ENCODE measurements at regions not wholly inside any gene's neighbourhood (a gene's known extent, or its start where the extent isn't known, plus 50 kb on each side); places are given as distances from the start of the nearest gene placed in this dataset.

DNA sequence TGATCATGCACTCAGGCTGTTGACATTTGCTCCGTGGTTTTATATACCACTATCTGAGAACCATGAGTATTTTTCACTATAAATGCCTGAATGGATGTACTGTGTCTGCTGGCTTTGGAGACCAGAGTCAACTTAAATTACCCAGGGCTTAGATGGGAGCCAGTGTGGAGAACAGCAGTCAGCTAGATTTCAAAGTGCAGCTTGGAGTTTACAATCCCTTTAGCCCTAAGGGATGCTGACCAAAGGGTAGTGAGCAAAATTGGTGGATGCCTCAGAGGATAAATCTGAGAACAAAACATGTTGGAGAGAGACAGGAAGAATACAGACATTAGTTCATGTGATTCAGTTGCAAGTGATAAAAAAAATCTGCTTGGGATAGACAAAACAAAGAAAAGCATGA lies 327.5 kb downstream of the C11orf87 start:
- DNase-seq (ENCODE audit: low spot score), result no peak

DNA sequence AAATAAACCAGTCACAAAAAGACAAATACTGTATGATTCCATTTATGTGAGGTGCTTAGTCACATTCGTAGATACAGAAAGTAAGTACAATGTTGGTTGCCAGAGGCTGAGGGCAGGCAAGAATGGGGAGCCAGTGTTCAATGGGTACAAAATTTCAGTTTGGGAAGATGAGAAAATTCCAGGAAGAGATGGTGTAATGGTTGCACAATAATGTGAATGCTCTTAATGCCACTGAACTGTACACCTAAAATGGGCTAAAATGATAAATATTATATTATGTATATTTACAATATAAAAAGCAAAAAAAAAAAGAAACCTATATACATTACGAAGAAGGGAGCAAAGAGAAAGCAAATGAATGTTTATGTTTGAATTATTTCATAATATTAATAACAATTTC lies 329.0 kb downstream of the C11orf87 start:
- no peak for DNase-seq (ENCODE audit: low spot score)

DNA sequence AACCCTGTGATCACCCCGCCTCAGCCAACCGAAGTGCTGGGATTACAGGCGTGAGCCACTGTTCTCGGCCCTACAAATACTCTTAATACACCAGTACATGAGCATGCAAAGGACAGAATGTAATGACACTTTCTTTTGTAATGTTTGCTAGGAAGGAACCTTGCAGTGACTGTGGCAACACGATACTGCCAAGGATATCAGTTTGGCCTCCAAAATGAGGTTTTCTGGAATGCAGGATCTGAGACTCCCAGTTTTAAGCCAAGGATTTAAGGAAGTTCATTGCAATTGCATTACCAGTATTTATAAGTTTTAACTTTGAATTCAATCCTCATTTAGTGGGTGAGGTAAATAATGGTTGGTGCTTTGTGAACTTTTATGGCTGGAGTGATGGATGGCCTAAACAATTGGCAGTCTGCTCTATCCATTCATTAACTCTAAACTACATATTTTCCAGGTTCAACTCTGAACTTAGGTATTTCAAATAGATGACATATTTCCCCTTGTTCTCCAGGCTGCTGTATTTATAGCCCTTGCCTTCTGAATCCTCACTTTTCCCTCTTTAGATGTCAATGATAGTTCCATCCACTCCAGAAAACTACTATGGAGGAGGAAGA lies 330.3 kb downstream of the C11orf87 start:
- peak; percentile 36 for DNase-seq (ENCODE audit: low spot score)

DNA sequence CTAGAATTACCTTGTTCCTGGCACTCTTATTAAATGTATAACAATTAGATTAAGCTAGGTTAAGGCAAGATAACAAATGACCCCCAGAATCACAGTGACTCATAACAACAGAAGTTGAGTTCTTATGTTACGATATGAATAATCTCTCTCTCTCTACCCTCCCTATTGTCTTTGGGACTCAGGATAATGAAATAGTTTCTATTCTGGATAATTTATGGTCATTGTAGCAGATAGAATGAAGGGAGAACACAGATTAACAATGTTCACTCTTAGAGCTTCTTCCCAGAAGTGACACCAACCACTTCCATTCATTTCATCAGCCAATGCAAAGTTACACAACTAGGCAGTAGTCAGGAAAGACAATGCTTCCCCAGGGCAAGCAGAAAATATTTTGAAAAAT lies 334.5 kb downstream of the C11orf87 start:
- no peak for DNase-seq (ENCODE audit: low spot score)

DNA sequence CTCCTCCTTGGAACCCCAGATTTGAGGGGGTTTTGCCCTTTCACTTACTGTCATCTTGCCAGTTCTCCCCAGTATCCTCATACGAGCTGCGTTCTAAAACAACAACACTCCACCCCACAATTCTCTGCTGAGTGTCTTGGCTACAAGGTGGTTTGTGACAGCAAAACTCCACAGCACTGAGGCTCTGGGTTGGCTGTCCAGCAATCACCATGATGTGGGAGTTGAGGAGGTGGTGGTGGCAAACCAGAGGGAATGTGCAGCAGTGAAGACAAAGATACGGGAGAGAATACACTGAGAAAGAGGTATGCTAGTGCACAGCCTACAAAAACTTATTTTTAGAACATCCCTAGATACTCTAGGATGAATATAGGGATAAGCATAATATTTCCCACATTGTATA lies 335.0 kb downstream of the C11orf87 start:
- DNase-seq (ENCODE audit: low spot score), result no peak

DNA sequence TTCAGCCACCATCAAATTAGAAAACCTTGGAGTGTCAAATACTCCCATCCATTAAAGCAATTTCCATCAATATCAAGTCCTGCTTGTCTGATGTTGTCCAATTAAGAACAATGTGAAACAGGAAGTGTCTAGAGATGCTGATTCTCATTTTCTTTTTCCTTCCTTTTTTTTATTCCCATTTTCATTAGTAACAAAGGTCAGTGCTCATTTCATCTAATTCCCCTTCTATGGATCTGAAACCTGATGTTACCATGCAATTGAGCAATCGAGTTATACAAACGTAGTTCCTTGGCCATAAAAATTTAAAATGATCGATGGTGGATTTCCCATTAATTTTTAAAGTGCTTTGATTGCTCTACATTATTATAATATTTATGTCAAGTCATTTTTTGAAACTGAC lies 330.6 kb upstream of the ZC3H12C start:
- no peak for DNase-seq (ENCODE audit: low spot score)

DNA sequence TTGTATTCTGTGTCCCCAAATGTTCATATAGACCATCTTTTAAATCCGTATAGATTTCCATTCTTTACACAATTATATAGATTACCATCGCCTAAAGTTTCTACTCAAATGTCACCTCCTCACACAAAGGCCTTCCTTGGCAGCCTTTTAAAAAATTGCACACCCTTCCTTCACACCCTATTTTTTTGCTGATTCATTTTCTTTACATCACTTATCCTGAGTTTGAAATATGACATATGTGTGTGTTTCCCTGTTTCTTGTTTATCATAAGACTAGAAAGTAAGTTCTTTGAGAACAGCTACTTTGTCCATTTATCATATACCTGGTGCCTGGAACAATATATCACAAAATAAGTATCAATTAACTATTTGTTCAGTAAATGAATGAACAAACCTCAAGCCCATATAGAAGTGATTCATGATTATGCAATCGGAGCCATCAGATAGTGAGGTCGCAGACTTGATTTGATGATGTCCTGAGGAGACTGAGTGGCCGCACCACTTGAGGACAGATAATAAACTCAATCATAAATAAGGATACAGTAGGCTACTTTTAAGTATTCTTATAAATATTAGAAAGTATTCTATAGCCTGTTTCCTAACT lies 327.4 kb upstream of the ZC3H12C start:
- no peak for DNase-seq (ENCODE audit: low spot score)

DNA sequence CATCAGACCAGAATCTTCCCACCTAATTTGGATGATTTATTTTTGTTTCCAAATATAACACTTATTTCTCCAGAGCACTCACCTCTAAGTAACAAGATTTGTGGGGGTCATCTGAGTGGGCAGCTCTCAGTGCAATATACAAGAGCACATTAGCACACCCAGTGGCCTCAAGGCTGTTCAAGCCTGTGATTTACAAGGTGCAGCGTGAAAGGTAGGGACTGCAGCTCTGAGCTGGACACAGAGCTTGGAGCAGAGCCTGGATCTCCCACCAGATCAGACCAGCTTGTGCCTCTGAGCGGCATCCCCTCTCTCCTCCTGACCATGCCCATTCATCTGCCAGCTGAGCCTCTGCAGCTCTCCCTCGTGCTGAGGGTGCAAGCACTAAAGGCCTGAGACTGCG lies 323.3 kb upstream of the ZC3H12C start:
- no peak for DNase-seq (ENCODE audit: low spot score)

DNA sequence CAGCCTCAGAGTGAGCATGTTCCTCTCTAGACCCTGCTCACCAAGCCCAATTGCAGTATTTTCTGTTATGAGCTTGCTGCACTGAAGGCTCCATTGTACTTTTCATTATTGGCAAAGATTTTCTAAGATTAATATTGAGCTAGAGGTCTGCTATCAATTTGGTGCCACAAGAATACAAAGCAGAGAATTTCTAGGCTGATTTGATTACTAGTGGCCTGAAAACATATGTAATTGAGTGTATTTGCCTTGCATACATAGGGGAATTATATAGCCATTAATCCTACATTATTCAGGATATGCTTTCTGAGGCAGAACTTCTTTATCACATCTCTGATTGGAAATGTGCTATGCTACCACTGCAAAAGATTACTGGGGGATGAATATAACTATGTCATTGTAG lies 322.9 kb upstream of the ZC3H12C start:
- DNase-seq (ENCODE audit: low spot score), result no peak

DNA sequence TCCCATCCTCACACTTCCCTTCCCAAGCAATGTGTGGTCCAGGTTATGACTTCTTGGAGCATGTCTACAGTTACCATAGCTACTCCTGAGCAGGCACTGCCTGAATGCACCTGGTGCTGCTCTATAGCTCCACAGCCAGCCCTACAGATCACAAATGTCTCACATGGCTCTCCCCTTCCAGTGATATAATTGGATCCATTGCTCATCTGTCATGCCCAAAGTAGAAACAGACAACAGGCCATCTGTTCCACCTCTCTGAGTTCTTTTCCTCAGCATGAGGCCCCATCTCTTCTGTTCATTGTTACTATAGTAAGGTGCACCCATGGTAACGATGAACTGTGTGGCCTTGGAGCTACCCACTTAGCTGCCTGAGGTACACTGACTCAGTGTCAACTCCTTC lies 320.3 kb upstream of the ZC3H12C start:
- DNase-seq (ENCODE audit: low spot score), result no peak

DNA sequence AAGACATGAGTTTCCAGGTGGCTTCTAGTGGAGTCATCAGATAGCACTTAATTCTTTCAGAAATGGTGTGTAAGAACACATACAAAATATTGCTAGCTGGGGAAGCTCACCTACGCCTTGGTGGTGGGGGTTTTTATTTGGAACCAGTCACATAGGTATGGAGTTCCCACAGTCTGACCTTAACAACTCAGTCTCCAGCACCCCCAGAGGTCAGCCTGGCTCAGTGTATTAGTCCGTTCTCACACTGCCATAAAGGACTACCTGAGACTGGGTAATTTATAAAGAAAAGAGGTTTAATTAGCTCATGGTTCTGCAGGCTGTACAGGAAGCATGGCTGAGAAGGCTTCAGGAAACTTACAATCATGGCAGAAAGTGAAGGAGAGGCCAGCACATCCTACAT lies 317.5 kb upstream of the ZC3H12C start:
- DNase-seq (ENCODE audit: low spot score), result no peak

DNA sequence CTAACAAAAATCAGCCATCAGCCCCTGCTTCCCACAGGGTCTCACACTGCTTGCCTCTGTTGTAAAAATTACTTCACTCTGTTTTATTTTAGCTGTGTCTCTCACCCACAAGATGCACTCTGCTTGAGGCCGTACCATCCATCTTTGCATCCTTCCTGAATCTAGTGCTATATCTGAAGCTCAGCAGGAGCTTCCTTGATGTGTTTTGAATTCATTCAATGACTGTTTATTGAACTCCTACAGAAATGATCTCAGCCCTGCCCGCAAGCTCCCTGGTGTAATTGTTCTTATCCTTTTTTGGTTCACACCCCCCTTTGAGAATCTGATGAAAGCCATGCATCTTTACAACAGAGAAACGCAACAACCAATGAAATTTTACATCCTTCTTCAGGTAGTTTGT lies 310.2 kb upstream of the ZC3H12C start:
- DNase-seq (ENCODE audit: low spot score), result no peak

DNA sequence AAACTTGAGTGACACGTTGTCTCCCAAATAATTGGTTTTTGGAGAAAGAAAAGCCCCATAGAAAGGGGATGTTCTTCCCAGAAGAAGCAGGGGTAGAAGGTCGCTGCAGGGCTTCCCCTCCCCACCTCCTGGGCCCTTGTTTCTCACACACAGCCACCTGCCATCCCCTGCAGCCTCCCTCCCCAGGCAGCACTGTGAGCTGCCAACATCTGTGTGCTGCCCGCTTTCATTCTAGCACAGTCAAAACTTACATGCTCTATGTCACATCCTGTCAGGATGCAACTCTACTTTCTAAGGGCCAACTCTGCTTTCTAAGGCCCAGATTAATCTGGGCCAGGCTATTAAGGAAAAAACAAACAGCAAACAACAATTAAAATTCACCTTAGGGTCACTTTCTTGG lies 309.4 kb upstream of the ZC3H12C start:
- DNase-seq (ENCODE audit: low spot score), result no peak

DNA sequence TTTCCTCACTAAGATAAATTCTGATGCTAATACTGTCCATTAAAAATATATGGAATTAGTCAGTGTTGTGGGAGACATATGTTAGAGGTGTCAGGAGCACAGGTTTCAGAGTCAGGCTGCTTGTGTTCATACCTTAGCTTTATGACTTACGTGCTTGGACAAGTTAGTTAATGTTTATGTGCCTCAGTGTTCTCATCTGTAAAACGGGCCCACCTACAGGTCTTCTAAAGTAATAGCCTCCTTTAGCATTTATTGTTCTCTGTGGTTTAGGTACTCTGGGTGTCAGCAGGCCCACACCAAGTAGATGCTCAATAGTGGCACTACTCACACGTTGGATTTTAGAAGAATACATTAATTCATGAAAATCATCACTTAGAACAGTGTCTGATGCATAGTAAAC lies 308.7 kb upstream of the ZC3H12C start:
- no peak for DNase-seq (ENCODE audit: low spot score)

DNA sequence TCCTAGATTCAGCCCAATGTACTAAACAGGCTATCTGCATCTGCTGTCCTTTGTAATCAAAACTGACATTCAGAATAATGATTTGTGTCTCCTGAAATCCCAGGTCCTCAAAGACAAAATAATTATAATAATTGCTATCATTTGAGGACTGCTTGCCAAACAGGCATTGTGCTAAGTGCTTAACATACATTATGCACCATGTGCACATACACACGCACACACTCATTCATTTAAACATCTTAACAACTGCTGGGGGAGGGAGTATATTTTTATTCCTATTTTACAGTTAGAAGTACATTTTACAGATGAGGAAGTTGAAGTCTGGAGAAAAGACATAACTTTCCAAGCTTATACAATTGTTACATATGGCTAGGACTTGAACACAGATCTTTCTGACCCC lies 308.0 kb upstream of the ZC3H12C start:
- no peak for DNase-seq (ENCODE audit: low spot score)

DNA sequence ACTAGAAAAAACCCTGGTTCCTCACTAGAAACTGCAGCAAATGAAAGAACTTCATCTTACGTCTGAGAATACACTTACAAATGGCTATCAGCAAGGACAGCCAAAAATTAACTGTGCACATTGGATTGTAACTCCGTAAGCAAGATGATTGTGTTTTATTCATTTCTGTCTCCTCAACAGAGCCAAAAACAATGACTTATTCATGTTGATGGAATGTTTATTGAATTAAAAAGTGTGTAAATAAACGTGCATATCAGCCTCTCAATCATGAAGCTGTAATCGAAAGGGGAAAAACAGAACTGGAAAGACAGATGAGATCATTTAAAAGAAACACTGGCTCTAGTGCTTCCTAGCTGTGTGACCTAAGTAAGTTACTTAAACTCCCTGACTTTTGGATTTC lies 307.5 kb upstream of the ZC3H12C start:
- DNase-seq (ENCODE audit: low spot score), result peak; percentile 35

DNA sequence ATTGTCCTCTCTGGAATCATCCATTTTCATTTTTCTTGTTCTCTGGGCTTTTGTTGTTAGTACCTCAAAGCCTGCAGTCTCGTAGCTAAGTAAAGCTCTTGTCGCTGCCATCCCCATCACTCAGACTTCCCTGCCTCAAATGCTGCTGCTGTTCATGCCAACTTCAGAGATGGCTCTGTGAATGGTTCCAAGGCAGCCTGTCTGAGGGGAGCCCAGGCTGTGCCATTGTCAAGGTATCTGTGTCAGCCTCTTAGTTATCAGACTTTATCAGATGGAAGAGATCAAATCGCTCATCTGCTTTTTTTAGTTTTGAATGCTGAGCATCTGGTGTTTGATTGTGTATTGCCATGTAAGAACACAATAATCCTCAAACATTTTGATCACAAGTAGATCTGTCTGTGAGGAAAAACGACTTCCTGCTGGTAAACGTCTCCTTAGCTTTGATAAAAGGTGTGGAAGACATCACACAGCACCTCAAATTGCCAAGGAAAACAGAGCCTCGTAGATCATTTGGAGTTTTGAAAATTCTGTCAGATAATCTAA lies 304.2 kb upstream of the ZC3H12C start:
- DNase-seq (ENCODE audit: low spot score), result no peak

DNA sequence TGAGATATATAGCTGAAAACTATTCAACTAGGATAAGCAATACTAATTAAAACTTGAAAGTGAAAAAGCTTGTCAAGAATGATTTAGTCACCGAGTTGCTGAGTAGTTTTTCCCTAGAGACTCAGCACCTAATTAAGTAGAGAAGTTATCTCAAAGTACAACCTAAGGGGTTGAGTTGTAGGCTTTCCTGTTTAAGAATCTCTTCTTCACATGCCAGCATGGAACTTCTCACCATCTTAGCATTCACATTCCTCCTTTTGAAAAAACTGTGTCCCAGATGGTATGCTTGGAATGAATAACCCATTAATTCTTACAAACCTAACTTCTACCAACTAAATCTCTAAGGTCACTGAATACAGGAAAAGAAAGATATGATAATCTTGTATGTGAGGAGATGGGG lies 303.3 kb upstream of the ZC3H12C start:
- DNase-seq (ENCODE audit: low spot score), result peak; percentile 59

DNA sequence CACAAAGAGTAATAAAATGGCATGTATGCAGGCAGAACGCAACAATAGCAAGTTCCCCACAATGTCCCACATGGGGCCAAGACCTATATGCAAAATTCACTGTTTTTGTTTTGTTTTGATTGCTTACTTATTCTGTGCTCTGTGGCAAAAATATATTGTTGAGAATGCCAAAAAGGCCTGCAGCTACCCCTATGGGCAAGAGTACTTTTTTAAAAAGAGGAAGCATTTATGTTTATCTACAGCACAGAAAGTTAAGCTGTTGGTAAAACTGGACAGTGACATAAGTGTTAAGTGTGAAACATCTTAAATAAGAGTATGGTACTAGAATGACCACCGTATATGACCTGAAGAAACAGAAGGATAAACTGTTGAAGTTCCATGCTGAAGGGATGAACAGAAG lies 301.9 kb upstream of the ZC3H12C start:
- DNase-seq (ENCODE audit: low spot score), result no peak

DNA sequence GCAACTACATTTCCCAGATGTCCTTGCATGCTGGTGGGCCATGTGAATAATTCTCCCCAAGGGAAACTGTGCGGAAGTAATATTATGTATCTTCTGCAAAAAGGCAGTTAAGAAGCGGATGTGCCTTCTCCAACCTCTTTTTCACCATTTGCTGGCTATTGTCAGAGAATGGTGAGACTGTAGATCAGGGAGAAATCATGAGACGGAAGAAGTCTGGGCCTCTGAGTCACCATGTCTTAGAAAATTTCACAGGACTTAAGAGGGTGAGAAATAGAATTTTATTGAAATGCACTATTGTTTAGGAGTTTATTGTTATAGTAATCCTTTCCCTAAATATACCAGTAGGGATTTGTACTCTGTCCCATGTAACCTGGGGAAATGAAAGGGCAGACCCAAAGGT lies 298.7 kb upstream of the ZC3H12C start:
- no peak for DNase-seq (ENCODE audit: low spot score)

DNA sequence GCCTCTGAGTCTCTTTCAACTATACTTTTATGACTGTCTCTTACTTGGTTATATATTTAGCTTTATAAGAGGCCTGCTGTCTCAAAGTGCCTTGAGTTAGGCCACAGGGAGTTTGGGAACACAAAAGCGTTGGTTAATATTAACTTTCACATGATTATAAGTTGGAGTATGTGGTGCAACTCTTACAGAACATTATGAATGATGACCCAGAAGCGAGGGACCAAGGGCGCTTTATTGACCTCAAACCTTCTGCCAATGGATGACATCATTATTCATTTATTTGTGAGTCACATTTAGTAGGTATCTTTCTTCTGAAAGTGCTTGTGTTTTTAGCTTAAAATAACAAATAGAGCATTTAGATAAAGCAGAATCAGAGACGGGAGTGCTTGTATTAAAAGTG lies 298.0 kb upstream of the ZC3H12C start:
- DNase-seq (ENCODE audit: low spot score), result no peak

DNA sequence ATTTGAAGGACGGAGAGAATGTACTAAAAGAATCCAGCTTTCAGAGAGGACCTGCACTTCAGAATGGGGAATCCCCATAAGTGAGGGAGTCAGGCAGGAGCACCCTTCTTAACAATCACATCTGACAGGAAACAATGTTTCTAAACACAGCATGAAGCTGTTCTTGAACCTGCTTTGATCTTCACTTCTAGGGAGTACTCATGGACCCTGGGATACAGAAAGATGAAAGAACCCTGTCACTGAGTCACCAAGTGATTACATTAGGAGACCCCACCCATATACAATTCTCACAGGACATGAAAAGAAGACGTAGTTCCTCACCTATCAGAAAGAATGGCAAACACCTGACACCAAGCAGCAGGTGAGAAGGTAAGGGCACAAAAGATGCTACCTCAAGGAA lies 296.9 kb upstream of the ZC3H12C start:
- no peak for DNase-seq (ENCODE audit: low spot score)

DNA sequence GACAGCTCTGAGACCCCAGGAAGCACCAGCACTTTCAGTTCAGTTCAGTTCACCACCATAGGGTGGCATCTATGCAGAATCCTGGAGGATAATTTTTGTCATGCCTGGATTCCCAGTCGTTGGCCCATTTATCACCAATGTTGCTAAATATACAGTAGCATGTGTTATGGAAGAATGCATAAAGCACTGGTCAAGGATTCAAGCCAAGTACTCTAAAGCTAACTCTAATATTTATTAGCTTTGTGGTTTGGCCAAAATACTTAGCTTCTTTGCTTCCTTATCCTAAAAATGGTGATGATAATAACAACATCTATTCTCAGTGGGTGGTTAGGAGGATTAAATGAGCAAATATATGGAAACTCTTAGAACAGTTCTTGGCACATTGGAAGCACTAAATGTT lies 294.7 kb upstream of the ZC3H12C start:
- peak; percentile 18 for DNase-seq (ENCODE audit: low spot score)

DNA sequence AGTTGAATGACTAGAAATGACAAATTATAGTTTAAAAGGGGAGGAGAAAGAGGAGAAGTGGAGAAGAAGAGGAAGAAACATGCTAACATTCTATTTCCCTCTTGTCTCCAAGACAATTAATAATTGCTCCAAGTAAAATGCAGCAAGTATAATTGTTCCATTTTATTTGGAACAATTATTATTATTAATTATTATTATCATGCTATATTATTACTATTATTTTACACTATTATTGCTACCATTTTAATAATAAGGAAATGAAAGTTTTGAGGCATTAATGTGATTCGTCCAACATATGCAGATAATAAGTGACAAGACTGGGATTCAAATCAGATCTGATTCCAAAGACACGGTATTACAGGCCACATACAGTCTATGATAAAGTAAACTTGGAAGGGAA lies 293.6 kb upstream of the ZC3H12C start:
- no peak for DNase-seq (ENCODE audit: low spot score)
